GM23338 (cell line): ENCODE measurements at regions not wholly inside any gene's neighbourhood (a gene's known extent, or its start where the extent isn't known, plus 50 kb on each side); places are given as distances from the start of the nearest gene placed in this dataset.

Experiments used
- CTCF ChIP-seq, 2 experiments: fragments of 200-600 bp in 1 of 2; sonication (generic) in 1 of 2; conservative IDR thresholded peaks; 2 replicates each; pipeline versions ENCODE4 v1.5.1 to v1.6.1; 2016 to 2017; ENCODE audit warnings: antibody characterized with exemption in 2 of 2, low read depth in 2 of 2, mild to moderate bottlenecking in 2 of 2, moderate library complexity in 1 of 2
- EZH2 ChIP-seq: fragments of 200-600 bp; sonication (generic); IDR thresholded peaks from one replicate; pipeline ENCODE4 v1.8.0; 2017; ENCODE audit warnings: antibody characterized with exemption, mild to moderate bottlenecking, low read depth; ENCODE audit not compliant: unreplicated experiment
- EZH2phosphoT487 ChIP-seq: fragments of 200-600 bp; sonication (generic); IDR thresholded peaks from one replicate; pipeline ENCODE4 v1.8.1; 2018; ENCODE audit warnings: antibody characterized with exemption; ENCODE audit not compliant: unreplicated experiment
- JUNB ChIP-seq: IDR thresholded peaks from one replicate; pipeline ENCODE4 v1.6.1; 2016; ENCODE audit warnings: antibody characterized with exemption; ENCODE audit not compliant: unreplicated experiment
- NANOG ChIP-seq: IDR thresholded peaks from 2 replicates; pipeline ENCODE4 v1.6.1; 2016; ENCODE audit warnings: antibody characterized with exemption, borderline replicate concordance
- POLR2AphosphoS5 ChIP-seq: IDR thresholded peaks from 2 replicates; pipeline ENCODE4 v1.6.1; 2016; ENCODE audit warnings: antibody characterized with exemption, low read depth
- ZNF331 ChIP-seq: fragments of 250-450 bp; sonication (Bioruptor Pico); IDR thresholded peaks from 2 replicates; pipeline ENCODE4 v1.5.0; 2020; ENCODE audit warnings: low read depth, mild to moderate bottlenecking, moderate library complexity

DNA sequence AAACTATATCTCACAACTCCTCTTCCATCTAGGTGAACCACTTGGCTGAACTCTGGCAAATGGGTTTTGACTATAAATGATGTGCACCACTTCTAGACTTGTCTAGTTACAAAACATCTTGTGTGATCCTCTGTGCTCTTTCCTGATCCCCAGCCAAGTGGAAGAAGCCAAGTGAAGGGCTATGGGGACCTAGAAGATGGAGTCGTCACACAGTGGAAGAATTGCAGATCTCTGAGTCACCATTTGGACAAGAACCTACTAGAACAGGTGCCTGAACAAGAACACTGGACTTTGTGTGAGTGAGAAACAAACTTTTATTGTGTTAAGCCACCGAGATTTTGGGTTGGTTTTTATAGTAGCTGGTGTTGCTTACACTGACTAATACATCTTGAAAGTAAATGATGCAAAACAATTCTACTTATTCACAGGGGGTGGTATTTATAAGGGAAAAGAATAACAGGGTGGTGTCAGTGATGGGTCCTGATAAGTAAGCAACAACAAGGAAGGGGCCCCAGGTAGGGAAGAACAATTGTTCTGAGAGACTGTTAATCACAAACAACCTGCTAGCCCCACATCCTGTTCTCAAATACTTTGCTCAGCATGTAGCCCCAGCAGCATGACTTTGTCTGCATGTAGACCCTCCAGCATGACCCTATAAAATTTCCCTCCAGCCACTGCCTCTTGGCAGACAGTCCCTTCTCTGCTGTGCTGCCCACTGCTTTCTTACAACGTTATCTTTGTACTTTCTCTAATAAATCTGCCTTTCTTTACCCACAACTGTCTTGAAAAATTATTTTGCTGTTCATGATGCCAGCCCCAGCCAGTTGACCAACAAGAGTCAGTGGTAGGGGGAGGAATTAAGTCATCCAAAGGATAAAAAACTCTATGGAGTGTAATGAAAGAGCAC is 280.7 kb upstream of the PLET1 start:
- TF ChIP-seq CTCF (conservative IDR thresholded peaks at IDR 0.05; ENCODE audit: low read depth in 2 of 2): no peak
- TF ChIP-seq EZH2phosphoT487: no peak
- no peak for TF ChIP-seq JUNB
- TF ChIP-seq NANOG: no peak
- no peak for TF ChIP-seq EZH2
- no peak for TF ChIP-seq ZNF331 (CRISPR knock-in tag)
- TF ChIP-seq POLR2AphosphoS5: no peak
